Caki2 (cell line): ENCODE measurements at regions not wholly inside any gene's neighbourhood (a gene's known extent, or its start where the extent isn't known, plus 50 kb on each side); places are given as distances from the start of the nearest gene placed in this dataset.

Experiments used
- DNase-seq: peaks from one replicate; pipeline ENCODE4 v3.0.0-alpha.2; 2015; ENCODE audit warnings: low read depth
- in situ Hi-C: cut with HindIII; loops from 2 replicates; pipeline ENCODE4 v1.10.0; 2016; ENCODE audit warnings: low sequenced_read_pairs, low pct_unique_long_range_greater_than_20kb, mixed read lengths

GRCh38 chr1:98493469-98493868 is 168.1 kb upstream of the SNX7 start:
- in situ Hi-C loops, result no loop called here
- no peak for DNase-seq

DNA sequence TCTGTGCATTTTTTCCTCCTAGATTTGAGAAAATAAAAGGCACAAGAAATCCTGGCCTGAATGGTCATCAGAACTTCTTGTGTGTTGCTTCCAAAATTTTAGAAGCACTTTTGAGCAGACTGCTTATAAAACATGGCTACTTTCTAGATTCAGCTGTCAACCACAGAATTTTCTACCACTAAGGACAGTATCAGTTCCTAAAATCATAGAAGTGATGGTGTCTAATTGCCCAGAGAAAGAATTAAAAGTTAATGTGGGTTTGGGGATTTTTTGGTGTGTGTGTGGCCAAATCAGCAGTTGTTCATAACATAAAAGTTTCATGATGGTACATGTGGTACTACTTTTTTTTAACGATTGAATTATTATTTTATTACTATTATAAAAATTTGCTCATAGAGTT is 171.4 kb upstream of the SNX7 start:
- in situ Hi-C loops, result no loop called here
- DNase-seq, result no peak

GRCh38 chr1:98487620-98488019 is 173.9 kb upstream of the SNX7 start:
- in situ Hi-C loops, result no loop called here
- no peak for DNase-seq

- in situ Hi-C loops, result no loop called here
- no peak for DNase-seq
These were observed 178.9 kb upstream of the SNX7 start for GRCh38 chr1:98482611-98483010.

GRCh38 chr1:98480271-98480670 is 181.2 kb upstream of the SNX7 start:
- DNase-seq, result no peak
- in situ Hi-C loops, result no loop called here

- no peak for DNase-seq
- in situ Hi-C loops, result no loop called here
These were observed 183.4 kb upstream of the SNX7 start for GRCh38 chr1:98478121-98478520.

DNA sequence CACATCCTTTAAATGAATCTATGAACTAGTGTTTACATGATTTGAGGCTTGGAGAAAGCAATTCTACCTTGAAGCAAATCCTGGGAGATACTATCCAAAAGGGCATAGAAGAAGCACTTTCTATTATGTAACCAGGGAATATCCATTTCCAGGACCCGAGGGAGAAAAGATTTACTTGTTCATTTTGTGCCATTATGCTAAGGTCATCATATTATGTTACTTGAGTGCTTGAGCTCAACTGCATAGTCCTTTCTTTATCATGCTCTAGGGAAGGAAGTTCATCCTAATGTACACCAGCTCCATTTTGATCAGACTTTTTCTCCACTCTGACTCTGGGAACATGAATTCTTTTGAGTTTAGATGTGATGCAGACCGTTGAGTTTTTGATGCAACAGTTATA is 188.6 kb upstream of the SNX7 start:
- no peak for DNase-seq
- in situ Hi-C loops, result no loop called here

DNA sequence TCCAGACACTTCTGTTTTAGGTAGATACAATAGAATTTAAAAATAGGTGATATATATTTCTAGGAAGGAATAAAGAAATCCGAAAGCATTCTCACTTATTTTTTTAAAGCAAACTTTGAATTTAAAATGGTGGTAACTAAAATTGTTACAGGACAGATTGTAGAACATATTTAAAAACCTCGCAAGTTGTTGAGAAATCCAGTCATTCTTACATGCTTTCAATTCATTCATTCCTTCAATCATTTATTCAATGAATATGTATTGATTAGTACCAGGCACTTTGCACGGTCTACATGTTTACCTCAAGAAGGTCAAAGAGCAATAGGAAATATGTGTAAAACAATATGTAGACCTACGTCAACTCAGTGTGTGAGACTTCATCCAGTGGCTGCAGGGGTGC is 189.9 kb upstream of the SNX7 start:
- in situ Hi-C loops, result no loop called here
- no peak for DNase-seq

DNA sequence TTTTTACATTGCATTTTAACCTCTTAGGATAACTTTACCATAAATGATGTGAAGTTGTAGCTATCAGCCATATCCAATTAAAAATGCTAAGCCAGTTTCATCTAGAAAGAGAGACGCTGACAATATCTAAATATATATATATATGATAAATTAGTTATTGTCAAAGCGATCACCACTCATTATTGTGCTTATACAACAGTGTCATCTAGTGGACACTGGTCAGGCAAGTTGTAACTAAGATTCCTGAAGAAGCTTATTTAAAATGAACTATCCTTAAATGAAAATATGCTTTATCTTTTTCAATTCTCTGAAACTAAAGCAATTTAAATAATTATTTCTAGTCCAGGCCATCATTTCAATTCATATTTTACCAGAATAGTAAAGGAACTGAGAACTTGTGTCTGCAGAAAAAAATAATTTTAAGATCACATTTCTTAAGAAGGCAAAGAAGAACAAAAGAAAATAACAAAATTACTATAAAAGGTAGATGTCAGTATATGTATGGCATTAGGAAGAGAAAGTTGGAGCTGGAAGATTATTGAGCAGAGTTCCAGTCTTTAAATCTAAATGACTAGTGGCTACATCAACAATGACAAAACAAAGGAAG is 193.3 kb upstream of the SNX7 start:
- in situ Hi-C loops, result no loop called here
- no peak for DNase-seq

- in situ Hi-C loops, result no loop called here
- DNase-seq, result no peak
These were observed 193.9 kb upstream of the SNX7 start for GRCh38 chr1:98467586-98467985.

GRCh38 chr1:98467122-98467521 is 194.4 kb upstream of the SNX7 start:
- in situ Hi-C loops, result no loop called here
- no peak for DNase-seq

DNA sequence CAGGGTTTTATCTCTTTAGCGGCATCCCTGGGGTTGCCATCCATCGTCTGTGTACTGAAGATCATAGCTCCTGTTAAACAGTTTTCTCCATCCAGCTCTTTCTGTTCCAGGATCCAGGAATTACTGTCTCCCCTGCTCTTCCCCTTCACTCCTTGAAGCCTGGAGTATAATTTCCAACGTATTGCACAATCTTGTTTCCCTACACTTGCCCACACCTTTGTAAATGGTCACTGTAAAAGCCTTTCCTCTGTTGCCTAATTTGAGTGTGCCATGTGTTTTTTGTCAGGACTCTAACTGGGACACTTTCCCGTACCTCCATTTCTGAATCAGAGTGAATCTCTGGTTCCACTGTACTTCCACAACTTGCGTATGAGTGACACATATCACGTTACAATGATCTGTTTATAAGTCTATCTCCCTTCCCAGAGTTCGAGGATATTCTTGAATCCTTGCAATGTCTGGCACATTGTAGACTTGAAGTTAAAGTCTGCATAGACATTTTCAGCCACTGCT is 199.6 kb upstream of the SNX7 start:
- in situ Hi-C loops, result no loop called here

DNA sequence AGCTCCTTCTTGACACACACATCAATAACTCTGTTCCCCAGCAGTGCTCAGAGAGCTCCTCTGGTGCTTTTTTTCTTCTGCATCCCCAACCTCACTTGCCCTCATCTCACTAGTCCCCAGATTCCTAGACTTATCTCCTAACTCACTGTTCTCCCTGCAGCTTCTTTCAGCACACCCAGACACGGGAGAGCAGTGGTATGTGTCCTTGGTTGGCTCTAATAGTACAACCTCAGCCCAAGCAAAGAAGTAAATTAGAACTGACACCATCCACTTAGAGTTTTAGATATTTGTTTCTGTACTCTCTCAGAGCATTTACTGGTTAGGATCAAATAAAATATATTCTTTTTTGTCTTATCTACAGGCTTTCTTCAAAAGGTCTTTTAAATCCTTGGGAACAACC is 201.4 kb upstream of the SNX7 start:
- DNase-seq, result no peak
- in situ Hi-C loops, result no loop called here

More for the DNA sequence above, 199.6 kb upstream of the SNX7 start:
- DNase-seq, result no peak

- in situ Hi-C loops, result no loop called here
- no peak for DNase-seq
These were observed 202.0 kb upstream of the SNX7 start for GRCh38 chr1:98459486-98459870.

DNA sequence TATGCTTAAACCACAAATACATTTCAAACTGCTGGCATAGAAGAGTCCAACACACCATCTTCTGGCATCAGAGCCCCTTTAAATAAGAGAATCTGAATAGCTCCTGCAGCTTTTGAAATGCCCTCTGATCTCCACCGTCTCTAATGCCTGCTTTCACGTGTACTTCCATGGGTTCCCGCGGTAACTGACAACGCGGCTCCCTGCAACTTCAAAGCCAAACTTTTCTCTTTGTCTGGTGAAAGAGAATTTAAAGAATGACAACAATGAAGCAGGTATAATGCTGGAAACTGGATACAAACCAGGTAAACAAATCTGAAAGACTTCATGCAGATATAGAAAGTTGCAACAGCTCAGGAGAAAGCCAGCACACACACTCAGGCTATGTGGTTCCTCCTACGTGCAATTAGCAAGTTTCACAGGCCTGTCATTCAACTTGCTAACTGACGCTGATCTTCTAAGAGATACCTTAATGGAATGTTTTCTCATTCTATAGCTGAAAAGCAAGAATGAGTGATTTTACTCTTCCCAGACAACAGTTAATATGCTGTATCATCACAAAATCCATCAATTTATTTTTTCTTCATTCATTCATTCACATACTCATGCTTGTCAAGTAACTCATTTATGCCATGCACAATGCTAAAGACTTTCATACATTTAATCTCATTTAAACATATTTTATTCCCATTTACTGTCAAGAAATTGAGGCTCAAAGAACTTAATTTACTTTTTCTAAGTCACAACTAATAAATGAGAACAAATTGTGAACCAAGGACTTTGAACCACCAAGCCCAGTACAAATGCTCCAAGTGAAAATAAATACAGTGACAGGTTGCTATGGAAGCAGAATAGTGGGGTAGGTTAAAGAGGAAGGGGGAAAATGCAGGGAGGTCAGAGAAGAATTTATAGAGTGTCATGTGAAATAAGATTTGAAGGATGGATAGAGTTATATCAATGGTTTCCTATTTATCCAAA is 202.7 kb upstream of the SNX7 start:
- in situ Hi-C loops, result no loop called here
- no peak for DNase-seq

GRCh38 chr1:98457248-98457647 is 204.3 kb upstream of the SNX7 start:
- DNase-seq, result no peak
- in situ Hi-C loops, result no loop called here

DNA sequence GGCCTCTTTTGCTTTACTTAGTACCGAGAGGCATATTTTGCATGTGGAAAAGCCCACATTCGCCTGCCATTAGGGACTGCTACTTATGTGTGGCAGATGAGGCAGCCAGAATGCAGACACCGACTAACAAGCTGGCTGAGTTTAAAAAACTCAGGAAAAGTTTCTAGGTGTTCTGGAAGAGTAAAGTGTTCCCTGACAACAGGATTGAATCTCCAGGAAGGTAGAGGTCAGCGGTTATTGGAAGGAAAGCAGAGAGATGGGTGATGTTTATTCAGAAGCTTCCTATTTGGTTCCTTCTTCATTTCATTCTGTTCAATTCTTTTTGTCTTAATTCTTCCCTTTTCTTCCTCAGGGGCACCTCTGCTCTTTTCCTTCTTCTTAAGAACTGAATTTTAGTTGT is 206.9 kb upstream of the SNX7 start:
- no peak for DNase-seq
- in situ Hi-C loops, result no loop called here

GRCh38 chr1:98453066-98453465 is 208.5 kb upstream of the SNX7 start:
- in situ Hi-C loops, result no loop called here
- DNase-seq, result no peak

DNA sequence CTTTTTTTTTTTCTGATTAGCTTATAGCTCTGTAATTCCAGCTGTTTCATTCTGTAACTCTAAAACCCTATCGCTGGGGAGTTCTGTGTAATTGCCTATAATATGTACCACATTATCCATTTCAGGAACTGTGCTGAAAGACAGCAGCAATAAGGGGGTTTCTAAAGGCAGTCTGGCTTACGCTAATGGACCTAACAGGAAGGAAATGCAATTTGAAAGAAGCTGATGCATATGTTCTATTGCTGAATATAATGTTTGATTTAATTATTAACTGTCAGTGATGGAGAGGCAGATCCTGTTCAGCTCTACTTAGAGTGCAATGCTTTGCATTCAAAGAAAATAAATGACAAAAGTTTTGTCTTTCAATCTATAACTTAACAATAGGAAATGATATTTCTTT is 209.4 kb upstream of the SNX7 start:
- in situ Hi-C loops, result no loop called here
- no peak for DNase-seq

DNA sequence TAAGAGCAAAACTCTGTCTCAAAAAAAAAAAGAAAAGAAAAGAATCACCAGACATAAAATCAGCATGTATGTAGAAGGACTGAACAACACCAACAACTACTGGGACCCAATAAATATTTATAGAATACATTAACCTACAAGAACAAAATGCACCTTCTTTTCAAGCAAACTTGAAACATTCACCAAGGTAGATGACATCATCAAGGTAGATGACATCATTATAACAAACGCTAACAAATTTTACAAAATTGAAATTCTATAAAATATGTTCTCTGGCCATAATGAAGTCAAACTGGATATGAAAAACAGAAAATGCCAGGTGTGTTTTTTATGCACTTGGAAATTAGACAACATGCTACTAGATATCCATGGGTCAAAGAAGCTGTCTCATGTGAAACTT is 220.2 kb upstream of the SNX7 start:
- in situ Hi-C loops, result no loop called here

More for the DNA sequence above, 220.2 kb upstream of the SNX7 start:
- DNase-seq, result no peak
